Natural killer cell (primary cell): ENCODE measurements at regions not wholly inside any gene's neighbourhood (a gene's known extent, or its start where the extent isn't known, plus 50 kb on each side); places are given as distances from the start of the nearest gene placed in this dataset.

Experiments
- ATAC-seq, 3 donors: fragments of 150-1000 bp in 2 of 3; fragments of 200-7000 bp in 1 of 3; cut with Tn5 transposase; 1 replicate in 1 of 3; 2 replicates in 2 of 3; pipeline ENCODE4 v1.10.0; 2021; ENCODE audit warnings: mild to moderate bottlenecking in 2 of 3, moderate library complexity in 2 of 3
- DNase-seq, 2 donors: peaks; one replicate each; pipeline versions ENCODE4 v3.0.0 to v3.0.0-alpha.2; 2013 to 2021; ENCODE audit warnings: mixed read lengths in 1 of 2
- H3K27ac ChIP-seq: one replicate; pipeline ENCODE4 v1.5.1; 2013; ENCODE audit warnings: mild to moderate bottlenecking, low read length
- H3K27me3 ChIP-seq: one replicate; pipeline ENCODE4 v1.6.1; 2013; ENCODE audit warnings: low read length; ENCODE audit not compliant: control insufficient read depth, insufficient read depth
- H3K36me3 ChIP-seq: one replicate; pipeline ENCODE4 v1.6.1; 2013; ENCODE audit warnings: low read length; ENCODE audit not compliant: control insufficient read depth, insufficient read depth
- H3K4me1 ChIP-seq: one replicate; pipeline ENCODE4 v1.6.1; 2013; ENCODE audit warnings: low read length; ENCODE audit not compliant: control insufficient read depth, insufficient read depth
- H3K4me3 ChIP-seq: one replicate; pipeline ENCODE4 v1.5.1; 2013; ENCODE audit warnings: low read length
- H3K9me3 ChIP-seq: one replicate; pipeline ENCODE4 v1.6.1; 2013; ENCODE audit warnings: low read length; ENCODE audit not compliant: control insufficient read depth, insufficient read depth
- H3K27ac Mint-ChIP-seq, 2 donors: one replicate each; pipeline ENCODE4 v1.8.0; 2022; ENCODE audit warnings: mild to moderate bottlenecking in 2 of 2, mixed read lengths in 2 of 2, moderate library complexity in 1 of 2
- H3K27me3 Mint-ChIP-seq, 2 donors: one replicate each; pipeline ENCODE4 v1.8.0; 2022; ENCODE audit warnings: low read depth in 2 of 2, mixed read lengths in 2 of 2
- H3K36me3 Mint-ChIP-seq: one replicate; pipeline ENCODE4 v1.8.0; 2022; ENCODE audit warnings: mixed read lengths
- H3K4me1 Mint-ChIP-seq, 2 donors: one replicate each; pipeline ENCODE4 v1.8.0; 2022; ENCODE audit warnings: mixed read lengths in 2 of 2
- H3K4me3 Mint-ChIP-seq: one replicate; pipeline ENCODE4 v1.8.0; 2022; ENCODE audit warnings: mild to moderate bottlenecking, moderate library complexity, mixed read lengths
- H3K9me3 Mint-ChIP-seq, 2 donors: one replicate each; pipeline ENCODE4 v1.8.0; 2022; ENCODE audit warnings: mixed read lengths in 2 of 2
- WGBS: methylation state at CpG from one replicate; pipeline ENCODE4 v1.1.7; 2013; ENCODE audit warnings: missing lambda C conversion rate; ENCODE audit not compliant: insufficient coverage; 5-methylcytosine and 5-hydroxymethylcytosine counted together
- intact Hi-C: fragments of 100-400 bp; cut with micrococcal nuclease; formaldehyde crosslinking; loops from one replicate; pipeline ENCODE4 v1.14.2; 2022
- TF ChIP-seq, protein P1 (sequence below): fragments of 200-600 bp; IDR thresholded peaks from one replicate; pipeline ENCODE4 v1.8.0; 2022; ENCODE audit warnings: antibody characterized with exemption

DNA sequence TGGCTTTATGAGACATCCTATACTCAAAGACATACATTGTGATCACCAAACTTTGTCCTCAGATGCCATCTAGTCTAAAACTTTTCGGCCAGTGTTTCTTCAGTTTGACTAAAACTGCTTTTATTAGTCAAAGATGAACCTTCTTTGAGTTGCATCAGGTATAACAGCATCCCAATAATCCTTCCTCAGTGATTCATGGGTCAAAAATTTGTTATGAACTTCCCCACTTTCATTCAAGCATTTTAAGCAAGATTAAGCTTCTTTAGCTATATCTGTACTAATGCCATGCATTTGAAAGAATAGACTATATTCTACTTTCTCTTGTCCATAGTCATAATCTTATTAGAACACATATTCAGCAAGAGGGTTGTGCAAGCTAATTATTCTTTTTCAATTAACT lies 1070.4 kb upstream of the ADGRL3 start:
- no peak for DNase-seq
- 50% methylated on average over 1 of the region's 1 CpG for WGBS

DNA sequence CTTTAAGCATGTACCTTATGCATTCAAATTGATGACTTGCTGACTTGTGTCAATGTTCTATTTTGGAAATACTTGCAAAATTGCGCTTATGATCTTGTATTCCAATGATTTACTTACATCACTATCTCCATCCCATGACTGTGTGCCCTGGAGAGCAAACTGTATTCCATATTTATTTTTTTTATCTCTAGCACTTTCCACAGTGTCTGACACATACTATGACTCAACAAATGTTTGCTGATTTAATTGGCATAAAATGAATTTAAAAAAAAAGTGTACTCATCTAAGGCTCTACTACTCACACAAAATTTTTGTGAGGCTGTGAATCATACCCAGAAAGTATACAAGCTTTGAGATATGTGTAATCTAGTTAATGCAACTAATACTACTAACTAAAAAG lies 1066.8 kb upstream of the ADGRL3 start:
- Mint-ChIP-seq H3K9me3 (peaks cover 8 to 12% of the 10 kb centered on the region in 2 donors), H3K4me1 (no peaks in the 10 kb centered on the region), H3K36me3 (no peaks in the 10 kb centered on the region), H3K4me3 (no peak overlapping the region), H3K27me3 (no peaks in the 10 kb centered on the region), H3K27ac (no peak overlapping the region)
- Histone ChIP-seq H3K4me1 (no peaks in the 10 kb centered on the region), H3K9me3 (peaks cover 4% of the 10 kb centered on the region), H3K36me3 (no peaks in the 10 kb centered on the region), H3K4me3 (no peak overlapping the region), H3K27ac (no peak overlapping the region), H3K27me3 (no peaks in the 10 kb centered on the region)
- ATAC-seq (no peak), DNase-seq (no peak)
- 100% methylated on average over 1 of the region's 1 CpG for WGBS
- intact Hi-C loops, result no loop called here
- TF ChIP-seq, protein P1, sequence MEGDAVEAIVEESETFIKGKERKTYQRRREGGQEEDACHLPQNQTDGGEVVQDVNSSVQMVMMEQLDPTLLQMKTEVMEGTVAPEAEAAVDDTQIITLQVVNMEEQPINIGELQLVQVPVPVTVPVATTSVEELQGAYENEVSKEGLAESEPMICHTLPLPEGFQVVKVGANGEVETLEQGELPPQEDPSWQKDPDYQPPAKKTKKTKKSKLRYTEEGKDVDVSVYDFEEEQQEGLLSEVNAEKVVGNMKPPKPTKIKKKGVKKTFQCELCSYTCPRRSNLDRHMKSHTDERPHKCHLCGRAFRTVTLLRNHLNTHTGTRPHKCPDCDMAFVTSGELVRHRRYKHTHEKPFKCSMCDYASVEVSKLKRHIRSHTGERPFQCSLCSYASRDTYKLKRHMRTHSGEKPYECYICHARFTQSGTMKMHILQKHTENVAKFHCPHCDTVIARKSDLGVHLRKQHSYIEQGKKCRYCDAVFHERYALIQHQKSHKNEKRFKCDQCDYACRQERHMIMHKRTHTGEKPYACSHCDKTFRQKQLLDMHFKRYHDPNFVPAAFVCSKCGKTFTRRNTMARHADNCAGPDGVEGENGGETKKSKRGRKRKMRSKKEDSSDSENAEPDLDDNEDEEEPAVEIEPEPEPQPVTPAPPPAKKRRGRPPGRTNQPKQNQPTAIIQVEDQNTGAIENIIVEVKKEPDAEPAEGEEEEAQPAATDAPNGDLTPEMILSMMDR, result no peak

More for the DNA sequence above, 1070.4 kb upstream of the ADGRL3 start:
- ATAC-seq, result no peak
- intact Hi-C loops, result no loop called here
- Mint-ChIP-seq H3K27me3 (no peaks in the 10 kb centered on the region), H3K36me3 (no peaks in the 10 kb centered on the region), H3K4me1 (no peaks in the 10 kb centered on the region), H3K9me3 (peaks cover 4 to 10% of the 10 kb centered on the region in 2 donors), H3K27ac (no peak overlapping the region), H3K4me3 (no peak overlapping the region)
- Histone ChIP-seq H3K27me3 (no peaks in the 10 kb centered on the region), H3K4me1 (no peaks in the 10 kb centered on the region), H3K27ac (no peak overlapping the region), H3K4me3 (no peak overlapping the region), H3K36me3 (no peaks in the 10 kb centered on the region), H3K9me3 (no peaks in the 10 kb centered on the region)
- TF ChIP-seq, protein P1, result no peak

DNA sequence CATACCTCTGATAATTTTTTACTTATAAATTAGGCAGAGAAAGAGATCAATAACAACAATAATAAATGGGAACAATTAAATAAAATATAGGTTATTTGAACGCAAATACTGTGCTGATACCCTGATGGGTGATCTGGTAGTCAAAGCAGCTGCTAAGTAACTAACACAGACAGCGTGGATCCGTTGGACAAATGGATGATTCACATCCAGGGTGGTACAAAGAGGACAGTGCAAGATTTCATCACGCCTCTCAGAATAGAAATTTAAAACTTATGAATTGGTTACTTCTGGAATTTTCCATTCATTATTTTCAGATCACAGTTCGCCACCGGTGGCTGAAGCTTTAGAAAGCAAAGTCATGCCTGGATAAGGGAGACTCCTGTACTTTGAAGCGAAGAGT lies 1066.0 kb upstream of the ADGRL3 start:
- Histone ChIP-seq H3K27me3 (no peaks in the 10 kb centered on the region), H3K4me3 (no peak overlapping the region), H3K36me3 (no peaks in the 10 kb centered on the region), H3K27ac (no peak overlapping the region), H3K9me3 (peaks cover 4% of the 10 kb centered on the region), H3K4me1 (no peaks in the 10 kb centered on the region)
- no peak overlapping the region for H3K27ac Mint-ChIP-seq
- DNase-seq (no peak), ATAC-seq (no peak)
- no peak overlapping the region for H3K4me3 Mint-ChIP-seq
- H3K36me3 Mint-ChIP-seq, result no peaks in the 10 kb centered on the region
- intact Hi-C loops, result no loop called here
- H3K9me3 Mint-ChIP-seq, result peaks cover 8 to 12% of the 10 kb centered on the region in 2 donors
- H3K4me1 Mint-ChIP-seq, result no peaks in the 10 kb centered on the region
- no peaks in the 10 kb centered on the region for H3K27me3 Mint-ChIP-seq
- 90% methylated on average over 7 of the region's 7 CpGs for WGBS
- TF ChIP-seq, protein P1, result no peak

DNA sequence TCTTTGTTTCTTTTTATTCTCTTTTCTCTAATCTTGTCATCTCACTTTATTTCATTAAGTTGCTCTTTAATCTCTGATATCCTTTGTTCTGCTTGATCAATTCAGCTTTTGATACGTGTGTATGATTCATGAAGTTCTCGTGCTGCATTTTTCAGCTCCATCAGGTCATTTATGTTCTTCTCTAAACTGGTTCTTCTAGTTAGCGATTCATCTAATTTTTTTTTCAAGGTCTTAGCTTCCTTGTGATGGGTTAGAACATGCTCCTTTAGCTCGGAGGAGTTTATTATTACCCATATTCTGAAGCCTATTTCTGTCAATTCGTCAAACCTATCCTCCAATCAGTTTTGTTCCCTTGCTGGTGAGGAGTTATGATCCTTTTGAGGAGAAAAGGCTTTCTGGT lies 1045.0 kb upstream of the ADGRL3 start:
- H3K36me3 Mint-ChIP-seq, result peaks cover 28% of the 10 kb centered on the region
- H3K4me1 Mint-ChIP-seq, result no peaks in the 10 kb centered on the region
- TF ChIP-seq, protein P1, result no peak
- intact Hi-C loops, result no loop called here
- no peak for DNase-seq
- H3K27me3 Mint-ChIP-seq, result no peaks in the 10 kb centered on the region
- no peak overlapping the region for H3K27ac Mint-ChIP-seq
- H3K4me1 ChIP-seq, result no peaks in the 10 kb centered on the region
- peaks cover 24% of the 10 kb centered on the region for H3K9me3 ChIP-seq
- H3K4me3 Mint-ChIP-seq, result no peak overlapping the region
- no peaks in the 10 kb centered on the region for H3K36me3 ChIP-seq
- H3K27me3 ChIP-seq, result no peaks in the 10 kb centered on the region
- WGBS, result 98% methylated on average over 3 of the region's 5 CpGs
- ATAC-seq, result no peak
- H3K27ac ChIP-seq, result no peak overlapping the region
- H3K4me3 ChIP-seq, result no peak overlapping the region
- peaks cover 17 to 21% of the 10 kb centered on the region in 2 donors for H3K9me3 Mint-ChIP-seq
